DMS79 treated with DMSO at 0.1 percent for 48 hours (cell line): ENCODE measurements at regions not wholly inside any gene's neighbourhood (a gene's known extent, or its start where the extent isn't known, plus 50 kb on each side); places are given as distances from the start of the nearest gene placed in this dataset.

Experiments
- DNase-seq: peaks from one replicate; lab custom pipeline; 2025; lab: John Stamatoyannopoulos, UW

DNA sequence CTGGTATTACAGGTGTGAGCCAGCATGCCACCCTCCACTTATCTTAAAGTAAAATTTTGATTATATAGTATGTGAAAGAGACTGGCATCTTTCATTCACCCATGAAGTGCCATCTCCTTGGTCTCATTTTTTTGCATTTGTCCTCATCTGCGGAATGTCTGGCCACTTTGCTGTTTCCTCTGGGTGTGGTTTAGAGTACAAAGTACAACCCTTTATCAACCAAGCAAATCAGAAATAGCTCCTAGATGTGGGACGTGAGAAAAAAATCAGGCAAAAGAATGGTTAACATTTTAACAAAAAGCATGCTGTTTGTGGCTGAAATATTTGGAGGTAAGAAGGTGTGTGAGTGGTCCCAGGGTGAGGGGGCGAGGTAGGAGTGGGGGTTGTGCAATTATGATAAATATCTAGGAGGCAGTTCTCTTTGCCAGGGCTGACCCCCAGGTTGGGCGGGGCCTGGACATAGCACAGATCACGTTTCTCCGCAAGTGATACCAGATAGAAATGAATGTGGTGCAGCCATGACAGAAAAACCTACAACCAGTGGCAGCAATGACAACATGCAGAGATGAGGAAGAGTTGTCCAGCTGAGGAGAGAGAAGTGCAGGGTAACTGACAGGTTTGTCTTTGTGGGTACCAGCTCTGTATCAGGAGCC is 115.8 kb upstream of the SERTAD2 start:
- no peak for DNase-seq

DNA sequence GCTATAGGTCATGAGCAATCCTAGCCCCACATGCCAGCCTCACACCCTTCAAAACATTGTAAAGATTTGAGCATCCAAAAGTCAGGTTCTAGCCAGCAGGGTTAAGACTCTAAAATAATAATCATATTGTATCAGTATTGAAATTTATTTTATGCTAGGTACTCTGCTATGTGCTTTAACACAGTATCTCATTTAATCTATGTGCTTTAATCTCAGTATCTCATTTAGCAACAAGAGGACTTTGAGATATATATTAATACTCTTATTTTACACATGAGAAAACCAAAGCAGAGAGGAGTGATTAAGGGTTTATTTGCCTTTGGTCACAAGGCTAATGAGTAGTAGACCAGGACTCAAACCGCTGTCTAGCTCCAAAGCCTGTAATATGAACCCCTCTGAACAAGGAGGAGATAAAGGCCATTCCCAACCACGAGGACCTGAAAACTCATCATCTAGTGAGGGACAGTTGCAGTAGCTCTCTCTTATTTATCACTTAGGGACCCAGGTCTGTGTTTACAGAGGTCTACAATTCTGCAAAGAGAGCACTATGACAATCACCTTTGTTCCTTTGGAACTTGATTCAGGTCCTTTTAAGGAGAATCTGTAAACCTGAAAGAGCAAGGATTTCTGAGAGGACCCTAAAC is 116.5 kb upstream of the SERTAD2 start:
- DNase-seq: no peak

DNA sequence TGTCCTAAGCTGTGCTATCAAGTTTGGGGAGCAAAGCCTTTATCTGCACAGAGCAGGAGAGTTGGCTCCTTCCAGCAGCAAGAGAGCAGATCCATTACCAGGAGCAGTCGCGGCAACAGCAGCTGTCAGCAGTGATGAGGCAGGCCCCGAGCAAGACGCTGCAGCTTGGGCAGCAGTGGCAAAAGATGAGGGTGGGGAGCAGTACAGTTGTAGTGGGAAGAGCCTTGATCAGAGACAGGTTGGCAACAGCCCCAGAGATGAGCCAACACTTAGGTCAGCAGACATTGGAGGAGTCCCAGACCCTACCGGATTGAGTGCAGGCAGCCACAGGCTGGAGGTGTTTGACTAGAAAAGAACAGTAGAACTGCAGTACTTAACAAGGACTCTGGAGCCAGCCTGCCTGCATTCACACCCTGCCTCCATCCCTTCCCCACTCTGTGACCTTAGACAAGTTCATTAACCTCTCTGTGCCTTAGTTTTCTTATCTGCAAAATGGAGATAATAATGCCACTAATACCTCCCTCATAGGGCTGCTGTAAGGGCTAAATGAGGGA is 117.1 kb upstream of the SERTAD2 start:
- DNase-seq: no peak

DNA sequence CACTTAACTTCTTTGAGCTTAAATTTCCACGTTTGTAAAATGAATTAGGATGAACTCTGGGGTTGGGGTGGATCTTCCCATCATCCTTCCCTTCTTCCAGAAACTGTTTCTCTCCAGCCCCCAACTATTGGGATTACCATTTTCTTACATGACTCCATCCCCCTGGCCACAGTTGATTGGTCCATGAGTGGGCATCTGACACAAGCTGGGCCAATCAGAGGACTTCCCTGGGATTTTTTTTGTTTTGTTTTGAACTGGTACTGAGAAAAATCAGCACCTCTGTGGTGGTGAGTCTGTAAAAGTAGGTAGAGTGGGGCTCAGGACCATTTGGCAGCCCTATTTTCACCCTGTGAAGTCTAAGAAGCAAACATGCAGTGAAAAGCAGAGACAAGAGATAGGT is 118.0 kb upstream of the SERTAD2 start:
- no peak for DNase-seq

DNA sequence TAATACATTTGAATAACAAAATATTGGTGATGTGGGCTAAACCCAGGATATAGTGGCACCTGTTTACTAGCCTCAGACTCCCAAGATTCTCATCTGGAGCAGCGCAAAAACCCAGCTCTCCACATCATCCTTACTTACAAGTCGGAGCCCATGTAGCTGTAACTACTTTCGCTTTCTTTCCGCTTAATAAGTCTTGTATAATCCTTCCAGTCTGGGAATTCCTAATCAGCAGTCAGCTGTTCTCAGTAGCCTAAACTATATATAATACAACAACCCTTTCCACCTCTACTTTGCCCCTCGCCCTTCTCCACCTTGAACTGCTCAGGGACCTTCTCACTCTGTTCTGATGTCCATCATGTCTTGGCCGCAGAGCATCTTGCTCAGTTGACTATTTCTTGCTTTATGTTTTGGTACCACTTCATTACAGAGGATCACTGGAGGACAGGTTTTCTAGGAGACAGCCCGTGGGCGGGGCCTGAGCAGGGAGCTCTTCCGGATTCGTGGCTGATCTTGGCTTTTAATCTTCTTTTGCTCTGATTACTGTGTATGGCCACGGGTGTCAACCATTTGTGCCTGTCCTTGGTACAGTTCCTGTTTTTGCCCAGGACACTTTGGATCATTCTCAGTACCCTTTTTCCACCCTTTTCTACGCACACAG is 119.9 kb upstream of the SERTAD2 start:
- no peak for DNase-seq

DNA sequence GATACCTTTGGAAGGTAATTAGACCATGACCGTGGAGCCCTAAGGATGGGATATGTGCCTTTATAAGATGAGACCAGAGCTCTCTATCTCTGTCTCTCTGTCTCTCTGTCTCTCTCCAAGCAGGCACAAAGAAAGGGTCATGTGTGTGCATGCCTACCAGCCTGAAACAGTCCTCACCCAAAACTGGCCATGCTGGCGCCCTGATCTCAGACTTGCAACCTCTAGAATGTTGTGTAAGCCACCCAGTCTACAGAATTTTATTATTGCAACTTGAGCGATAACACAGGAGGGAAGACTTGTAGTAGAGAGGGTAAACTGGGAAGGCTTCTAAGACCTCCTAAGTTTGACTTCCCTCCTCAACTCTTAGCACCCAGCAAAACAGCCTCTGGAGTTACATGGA is 124.1 kb upstream of the SERTAD2 start:
- DNase-seq: no peak

DNA sequence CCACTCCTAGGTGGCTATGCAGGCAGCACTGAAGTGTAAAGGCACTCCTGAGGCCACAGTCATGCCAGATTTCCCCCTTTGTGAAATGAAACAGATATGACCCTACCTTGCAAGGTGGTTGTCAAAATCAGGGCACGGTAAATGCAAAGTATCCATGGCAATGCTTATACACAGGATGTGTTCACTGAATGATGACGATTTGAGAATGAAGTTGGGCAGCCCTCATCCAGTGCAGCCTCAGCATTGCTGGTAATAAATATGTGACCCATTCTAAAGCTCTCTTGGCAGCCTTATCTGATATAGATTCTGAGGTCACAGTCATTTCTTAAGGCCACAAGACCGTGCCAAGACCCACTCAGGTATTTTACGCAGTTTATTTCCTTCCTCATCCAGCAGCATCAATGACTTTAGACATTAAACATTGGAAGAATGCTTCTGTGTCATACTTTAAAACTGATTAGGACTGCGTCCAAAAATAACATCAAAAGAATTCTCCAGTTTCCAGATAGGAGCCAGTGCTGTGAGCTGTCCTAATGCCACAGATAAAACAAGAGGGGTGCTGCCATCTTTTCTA is 125.5 kb upstream of the SERTAD2 start:
- no peak for DNase-seq

DNA sequence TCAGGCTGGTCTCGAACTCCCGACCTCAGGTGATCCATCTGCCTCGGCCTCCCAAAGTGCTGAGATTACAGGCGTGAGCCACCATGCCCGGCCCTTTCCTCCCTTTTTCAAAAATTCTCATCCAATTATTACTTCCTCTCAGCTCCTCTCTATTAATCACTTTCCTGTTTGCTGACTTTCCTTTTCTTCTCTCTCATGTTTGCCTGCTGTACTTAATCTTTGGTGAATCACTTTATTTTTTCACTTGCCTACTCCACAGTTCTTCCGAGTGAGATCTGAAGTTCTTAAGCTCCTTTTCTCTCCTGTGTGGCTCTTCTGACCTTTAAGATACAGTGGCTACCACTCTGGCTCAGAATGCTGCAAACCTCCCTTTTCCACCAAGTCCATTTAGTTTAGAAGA is 126.3 kb upstream of the SERTAD2 start:
- DNase-seq: no peak

DNA sequence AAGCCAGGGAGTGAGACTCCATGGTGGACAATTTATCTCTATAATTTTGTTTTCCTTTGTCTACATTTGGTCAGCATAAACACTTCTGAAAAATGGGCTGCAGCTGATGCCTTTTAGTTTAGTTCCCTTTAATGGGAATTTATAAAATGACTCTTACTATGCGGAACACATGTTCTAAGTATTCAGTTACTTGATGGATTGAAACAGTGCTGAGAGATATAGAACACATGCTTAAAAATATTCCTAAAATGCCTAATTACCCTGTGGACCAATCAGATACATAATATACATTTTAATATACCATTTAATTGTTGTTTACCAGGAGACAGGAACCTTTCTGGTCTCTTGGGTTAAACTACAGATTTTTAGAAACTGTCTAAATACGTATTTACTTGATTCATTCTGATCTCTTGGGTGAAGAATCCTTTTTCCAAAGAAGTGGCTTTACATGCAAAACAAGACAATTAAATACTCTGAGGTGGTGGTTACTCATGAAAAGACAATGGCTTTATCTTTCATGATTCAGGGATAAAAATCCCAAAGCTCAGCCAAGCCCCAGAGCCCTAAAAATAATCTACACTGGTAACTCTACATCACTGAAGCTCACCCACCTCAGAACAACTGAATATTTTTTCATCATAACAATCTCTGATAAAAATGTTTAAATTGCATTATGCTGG is 128.1 kb upstream of the SERTAD2 start:
- no peak for DNase-seq

DNA sequence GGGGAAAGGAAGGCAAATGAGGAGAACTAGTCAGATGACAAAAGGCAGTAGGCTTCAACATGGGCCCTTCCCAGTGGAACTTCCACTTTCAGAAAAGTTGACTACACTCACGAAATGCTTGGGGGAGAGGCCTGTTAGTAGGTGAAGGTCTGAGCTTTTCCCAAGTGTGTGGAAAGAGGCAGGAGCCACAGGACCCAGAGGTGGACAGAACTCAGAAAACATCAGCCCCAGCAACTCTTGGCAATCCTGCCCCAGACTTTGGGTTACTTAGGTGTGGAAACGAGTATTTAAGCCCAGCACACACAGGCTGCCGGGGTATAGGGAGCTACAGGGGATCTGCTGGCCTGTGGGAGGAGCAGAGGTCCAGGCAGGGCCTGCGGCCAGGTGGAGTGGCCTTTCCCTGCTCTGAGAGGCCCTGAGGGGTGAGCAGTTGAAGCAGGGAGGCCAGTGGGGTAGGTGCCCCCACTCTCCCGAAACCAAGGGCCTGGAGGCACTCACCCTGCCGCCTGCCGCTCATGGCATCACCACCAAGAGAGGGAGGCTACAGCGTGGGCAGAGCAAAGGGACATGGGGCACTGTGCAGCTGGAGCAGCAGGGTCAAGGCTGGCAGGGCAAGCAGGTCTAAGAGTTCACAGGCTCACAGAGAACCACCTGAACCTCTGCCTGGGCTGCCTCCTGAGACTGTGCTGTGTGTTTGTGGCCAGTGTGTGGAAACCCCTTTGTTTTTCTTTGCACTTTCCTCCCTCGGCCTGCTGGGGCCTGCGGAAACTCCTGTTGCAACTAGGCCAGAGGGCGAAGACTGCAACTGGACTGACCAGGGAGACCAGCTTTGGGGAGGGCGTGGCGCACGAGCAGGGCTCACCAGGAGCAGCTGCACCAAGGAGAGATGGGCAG is 130.7 kb upstream of the SERTAD2 start:
- DNase-seq: no peak

DNA sequence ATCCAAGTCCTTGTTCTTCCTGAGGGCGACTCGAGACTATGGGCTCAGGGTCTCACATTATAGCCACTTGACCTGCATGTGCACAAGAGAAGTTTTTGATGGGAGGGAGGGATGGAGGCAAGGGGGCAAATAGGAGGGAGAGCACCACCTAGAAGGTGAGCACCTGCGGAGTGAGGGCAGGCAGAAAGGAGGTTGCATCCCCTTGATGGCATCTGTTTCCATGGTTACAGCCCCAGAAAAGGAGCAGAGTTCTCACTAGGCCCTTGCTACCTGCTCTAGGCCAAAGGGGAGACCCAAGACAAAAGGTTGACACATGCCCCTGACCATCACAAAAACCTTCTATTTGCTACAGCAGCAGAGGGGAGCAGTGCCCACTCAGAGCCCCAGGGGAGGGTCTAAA is 131.5 kb upstream of the SERTAD2 start:
- no peak for DNase-seq

DNA sequence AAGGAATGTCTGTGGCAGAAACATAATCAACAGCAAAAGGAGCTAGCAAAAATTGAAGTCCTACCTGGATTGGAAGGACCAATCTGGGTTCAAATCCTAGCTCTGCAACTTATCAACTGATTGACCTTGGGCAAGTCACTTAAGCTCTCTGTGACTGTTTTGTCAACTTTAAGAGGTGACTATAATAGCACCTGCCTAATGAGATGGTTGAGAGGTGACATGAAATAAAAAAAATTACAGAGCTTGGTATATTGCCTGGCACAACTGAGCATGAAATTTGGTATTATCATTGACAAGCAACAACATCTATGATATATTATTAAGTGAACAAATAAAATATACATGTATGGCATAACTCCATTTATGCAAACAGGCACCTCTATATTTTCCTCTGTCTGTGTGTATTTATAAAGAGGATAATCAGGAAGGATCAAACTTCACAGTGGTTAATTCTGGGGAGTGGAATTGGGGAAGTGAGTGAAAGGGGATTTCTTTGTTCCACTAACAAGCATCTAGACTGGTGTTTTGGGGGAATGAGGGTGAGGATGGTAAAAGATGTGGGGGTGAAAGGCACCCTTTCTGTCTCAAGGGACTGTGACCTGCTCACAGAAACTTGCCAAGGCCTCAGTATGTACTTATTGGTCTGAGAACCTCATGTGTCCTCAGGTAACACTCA is 132.8 kb upstream of the SERTAD2 start:
- no peak for DNase-seq

DNA sequence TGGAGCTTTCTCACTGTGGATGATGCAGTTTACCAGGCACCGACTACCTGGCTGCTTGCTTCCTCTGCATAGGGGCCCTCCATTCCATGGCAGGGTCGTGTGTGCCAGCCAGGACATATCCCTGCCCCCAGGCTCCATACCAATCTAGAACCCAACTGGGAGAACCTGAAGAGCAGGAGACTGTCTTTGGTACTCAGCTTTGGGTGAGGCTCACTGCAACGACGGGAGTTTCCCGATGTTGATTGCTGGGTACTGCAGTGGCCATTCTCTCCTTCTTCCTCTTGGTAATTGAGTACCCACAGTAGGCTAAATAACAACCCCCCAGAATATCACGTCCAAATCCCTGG is 133.3 kb upstream of the SERTAD2 start:
- no peak for DNase-seq

DNA sequence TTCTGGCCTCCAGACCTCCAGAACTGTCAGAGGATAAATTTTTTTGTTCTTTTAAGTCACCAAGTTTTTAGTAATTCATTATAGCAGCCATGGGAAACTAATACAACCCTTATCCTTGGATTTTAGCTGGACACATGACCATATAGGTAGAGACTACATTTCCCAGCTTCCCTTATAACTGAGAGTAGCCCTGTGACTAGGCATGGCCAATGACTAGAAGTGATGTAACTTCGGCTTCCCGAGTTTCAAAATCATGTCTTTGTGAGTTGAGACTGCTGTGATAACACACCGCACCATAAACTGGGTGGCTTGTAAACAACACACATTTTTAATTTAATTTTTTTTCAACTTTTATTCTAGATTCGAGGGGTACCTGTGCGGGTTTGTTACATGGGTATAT is 134.0 kb upstream of the SERTAD2 start:
- DNase-seq: no peak

DNA sequence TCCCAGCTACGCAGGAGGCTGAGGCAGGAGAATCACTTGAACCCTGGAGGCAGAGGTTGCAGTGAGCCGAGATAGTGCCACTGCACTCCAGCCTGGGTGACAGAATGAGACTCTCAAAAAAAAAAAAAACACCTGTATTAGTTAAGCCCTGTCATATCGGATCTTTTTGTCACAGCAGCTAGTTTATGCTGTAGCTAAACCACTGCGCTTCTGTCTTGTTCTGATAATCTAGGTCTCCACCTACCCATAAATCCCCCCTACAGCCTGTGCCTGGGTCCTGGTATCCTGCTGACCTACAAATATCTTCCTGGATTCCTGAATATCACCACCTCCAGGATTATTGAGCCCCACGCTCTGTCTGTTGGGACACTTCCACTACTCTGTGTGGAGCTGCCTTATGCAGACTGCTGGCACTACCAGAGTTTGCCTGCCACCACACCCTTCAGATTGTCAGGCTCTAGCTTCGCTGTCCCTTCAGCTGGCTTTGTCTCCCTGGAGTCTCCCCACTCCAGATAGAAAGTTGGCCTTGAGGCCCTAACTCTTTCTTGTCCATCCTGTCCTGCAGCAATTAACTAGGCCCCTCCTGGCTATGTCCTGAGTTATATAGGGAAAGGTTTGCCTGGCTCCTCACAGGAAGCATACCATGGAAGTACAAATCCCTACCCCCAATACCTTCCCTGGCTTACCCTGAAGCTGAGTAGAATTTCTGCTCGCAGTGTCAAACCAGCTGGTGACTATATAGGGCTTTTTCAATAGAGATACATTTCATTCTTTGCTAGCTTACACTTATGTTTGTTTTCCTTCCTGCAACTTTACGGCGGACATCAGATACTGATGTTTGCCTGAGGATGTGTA is 136.0 kb upstream of the SERTAD2 start:
- DNase-seq: no peak

DNA sequence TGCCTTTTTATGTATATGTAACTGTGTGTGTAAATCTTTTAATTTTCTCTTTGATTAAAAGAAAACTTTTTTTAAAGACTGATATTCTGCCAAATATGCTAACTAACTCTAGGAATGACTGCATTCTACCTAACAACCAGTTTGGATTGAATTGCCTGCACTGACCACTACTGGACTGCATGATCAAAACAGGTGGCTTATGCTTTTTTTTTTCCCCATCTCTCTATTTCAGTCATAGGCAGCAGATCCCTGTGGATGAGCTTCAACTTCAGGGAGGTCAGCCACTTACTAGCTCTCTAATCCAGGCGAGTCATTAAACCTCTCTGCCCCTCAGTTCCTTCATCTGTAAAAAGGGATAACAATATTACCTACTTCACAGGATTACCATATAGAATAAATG is 138.6 kb upstream of the SERTAD2 start:
- DNase-seq: no peak

DNA sequence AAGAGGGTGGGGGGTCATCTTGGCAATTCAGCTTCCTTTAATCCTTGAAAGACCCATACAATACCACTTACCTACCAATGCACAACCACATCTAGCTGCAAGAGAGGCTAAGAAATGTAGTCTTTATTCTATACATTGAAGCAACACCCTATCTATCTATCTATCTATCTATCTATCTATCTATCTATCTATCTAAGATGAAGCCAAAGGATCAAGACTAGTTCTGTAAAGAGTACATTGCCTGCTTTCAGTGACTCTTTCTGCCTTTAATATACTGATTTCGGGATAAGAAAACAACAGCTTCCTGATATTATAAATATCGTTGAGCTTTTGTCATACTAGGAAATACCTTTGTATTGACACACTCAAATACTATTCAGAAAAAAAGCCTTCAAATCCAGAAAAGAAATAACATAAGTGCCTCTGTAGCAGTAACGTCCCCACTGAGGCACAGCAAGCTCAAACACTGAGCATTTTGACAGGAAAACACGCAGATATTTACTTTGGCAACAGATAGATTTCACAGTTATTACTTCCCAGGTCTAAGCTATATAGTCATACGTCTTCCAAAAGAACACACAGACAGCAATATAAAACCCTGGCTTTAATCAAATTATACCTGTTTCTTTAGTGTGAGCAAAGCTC is 139.4 kb upstream of the SERTAD2 start:
- DNase-seq: no peak

DNA sequence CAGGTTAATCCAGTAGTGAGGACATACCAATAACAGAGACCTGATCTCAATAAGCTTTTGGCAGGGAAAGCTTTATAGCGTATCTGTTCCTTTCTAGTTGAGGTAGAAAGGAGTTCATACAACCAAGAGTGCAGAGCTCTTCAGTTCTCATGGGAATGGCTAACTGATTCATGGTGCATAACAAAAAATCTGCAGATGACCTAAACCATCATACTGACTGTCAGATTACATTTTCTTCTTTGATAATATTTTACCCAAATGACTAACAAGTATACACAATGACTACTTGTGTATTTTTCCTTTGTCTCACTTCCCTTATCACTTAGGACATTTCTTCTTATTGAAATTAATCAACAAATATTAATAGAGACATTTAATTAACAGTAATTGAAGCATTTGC is 140.0 kb upstream of the SERTAD2 start:
- no peak for DNase-seq

DNA sequence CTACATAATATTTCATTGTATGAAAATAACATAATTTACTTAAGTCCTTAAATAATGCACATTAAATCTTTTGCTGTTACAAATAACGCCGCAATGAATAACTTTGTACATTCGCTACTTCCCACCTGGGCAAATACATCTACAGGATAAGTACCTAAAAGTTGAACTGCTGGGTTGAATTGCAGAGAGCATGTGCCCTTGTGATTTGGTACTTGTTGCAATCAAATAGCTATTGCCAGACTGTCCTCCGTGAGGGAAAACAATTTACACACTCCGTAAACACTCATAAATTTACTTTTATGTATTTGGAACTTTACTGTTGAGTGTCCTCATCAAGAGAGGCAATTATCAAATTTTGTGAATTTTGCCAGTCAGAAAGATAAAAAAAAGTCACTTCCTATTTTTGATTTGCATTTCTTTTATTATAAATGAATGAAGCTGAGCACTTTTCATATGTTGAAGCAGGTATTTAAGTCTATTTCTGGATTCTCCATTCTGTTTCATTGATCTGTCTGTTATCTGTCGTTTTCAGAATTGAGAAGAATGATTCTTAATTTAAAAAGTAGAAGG is 140.8 kb upstream of the SERTAD2 start:
- DNase-seq: peak; percentile 7
